ENCODE measurements at regions not wholly inside any gene's neighbourhood (a gene's known extent, or its start where the extent isn't known, plus 50 kb on each side); places are given as distances from the start of the nearest gene placed in this dataset.

DNA sequence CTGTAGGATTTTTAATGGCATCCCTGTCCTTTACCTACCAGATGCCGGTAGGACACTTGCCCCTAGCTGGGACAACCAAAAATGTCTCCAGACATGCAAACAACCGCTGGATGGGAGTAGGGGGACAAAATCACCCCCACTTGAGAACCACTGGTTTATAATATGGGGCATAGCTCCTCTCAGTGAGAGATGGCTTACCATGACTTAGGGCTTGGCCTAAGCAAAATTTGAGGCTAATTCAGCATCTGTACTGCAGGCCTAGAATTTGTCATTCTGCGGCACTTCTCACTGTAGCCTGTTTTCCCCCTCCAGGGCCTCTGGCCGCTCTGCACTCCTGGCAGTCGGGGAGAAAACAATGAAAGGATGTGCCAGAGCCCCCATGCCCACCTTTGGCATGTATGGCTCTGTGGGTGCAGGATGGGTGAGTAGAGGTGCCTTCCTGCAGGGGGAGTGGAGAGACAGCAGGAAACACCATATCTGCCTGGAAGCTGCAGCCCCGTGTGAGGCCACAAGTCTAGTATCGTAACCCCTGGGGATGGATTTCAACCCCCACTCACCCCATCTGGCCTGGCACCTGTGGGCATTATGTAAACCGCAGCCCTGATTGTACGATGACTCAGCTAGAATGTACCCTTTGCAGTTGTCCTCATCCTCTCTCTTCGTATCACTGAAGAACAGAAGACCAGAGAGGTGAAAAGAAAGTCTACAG is 268.1 kb downstream of the SOX9 start:
- peak; percentile 97 for DNase-seq (ENCODE audit: low read depth)

DNA sequence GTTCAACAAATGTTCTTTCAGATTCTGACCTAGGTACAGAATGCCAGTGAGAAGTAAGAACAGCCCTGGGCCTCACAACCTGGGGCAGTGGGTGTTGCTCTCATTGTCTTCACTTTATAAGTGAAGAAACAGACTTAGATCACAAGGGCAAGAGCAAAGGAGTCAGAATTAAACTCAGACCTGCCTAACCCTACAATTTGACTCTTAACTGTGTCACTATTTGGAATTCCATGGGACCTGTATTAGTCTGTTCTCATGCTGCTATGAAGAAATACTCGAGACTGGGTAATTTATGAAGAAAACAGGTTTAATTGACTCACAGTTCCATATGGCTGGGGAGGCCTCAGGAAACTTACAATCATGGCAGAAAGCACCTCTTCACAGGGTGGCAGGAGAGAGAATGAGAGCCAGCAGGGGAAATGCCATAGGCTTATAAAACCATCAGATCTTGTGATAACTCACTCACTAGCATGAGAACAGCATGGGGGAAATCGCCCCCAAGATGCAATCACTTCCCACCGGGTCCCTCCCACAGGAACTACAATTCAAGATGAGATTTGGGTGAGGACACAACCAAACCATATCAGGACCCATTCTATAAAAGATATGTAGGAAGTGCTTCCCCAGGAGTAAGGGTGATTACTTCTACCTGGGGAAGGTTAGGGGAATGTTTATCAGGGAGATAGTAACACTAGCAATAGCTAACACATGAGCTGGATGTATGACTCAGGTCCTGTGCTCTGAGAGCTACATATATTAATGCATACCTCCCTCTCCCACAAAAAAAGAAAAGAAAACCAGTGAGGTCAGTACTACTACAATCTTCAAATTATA is 270.1 kb downstream of the SOX9 start:
- DNase-seq (ENCODE audit: low read depth): peak; percentile 86

DNA sequence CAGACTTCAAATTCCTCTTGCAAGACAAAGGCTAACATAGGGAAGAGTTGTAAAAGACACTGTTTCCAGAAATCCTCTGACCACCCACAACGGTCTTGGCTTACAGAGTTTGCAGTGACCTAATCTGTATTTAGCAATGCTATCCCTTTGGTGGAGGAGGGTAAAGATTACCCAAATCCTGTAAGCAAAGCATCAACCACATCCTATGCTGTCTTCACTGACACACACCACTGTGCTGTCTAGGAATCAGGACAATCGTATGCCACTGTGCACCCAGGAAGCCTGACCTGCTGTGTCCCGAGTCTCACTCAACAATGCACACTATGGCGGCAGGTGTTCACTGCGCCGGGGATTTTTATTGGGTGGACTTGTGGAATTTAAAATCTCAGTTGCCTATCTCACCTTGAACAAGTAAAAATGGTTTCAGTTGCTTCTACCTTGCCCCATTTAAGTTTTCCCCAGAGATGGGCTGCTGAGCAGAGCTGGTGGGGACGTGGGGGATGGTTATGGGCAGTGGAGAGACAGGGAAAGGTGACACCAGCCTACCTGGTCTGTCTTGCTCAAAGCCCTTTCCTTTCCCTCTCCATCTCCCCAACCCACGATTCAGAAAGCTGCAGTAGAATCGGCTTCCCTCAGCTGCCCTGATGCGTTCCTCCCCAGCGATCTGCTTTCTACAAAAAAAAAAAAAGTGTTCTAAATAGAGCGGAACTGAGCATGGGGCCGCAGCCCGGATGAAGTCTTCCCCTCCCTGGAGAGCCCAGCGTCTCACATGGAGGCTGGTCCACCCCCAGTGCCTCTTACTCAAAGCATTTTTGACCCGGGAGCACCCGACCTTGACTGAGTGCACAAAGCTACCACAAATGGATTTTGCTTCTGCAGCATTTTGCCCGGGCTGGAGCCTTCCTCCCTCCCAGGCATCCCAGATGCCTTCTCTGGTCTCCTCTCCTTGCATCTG is 271.5 kb downstream of the SOX9 start:
- peak; percentile 86 for DNase-seq (ENCODE audit: low read depth)

DNA sequence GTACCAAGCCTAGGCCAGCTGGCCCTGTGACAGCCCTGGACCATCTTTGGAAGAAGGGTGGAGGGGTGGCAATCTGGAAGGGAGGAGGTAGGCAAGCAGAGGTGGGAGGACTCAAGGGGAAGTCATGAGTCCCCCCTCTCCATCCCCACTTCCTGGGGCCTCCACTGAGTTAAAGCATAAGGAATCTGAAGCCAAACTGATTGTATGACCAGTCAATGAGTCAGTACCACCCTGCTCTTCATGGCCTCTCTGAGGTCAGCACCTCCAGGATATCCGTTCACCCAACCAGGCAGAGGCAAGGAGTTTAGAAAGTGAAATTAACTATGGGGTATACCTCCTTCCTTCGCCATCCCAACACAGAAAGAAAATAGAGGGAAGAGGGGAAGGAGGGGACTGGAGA is 272.7 kb downstream of the SOX9 start:
- DNase-seq (ENCODE audit: low read depth): peak; percentile 96

DNA sequence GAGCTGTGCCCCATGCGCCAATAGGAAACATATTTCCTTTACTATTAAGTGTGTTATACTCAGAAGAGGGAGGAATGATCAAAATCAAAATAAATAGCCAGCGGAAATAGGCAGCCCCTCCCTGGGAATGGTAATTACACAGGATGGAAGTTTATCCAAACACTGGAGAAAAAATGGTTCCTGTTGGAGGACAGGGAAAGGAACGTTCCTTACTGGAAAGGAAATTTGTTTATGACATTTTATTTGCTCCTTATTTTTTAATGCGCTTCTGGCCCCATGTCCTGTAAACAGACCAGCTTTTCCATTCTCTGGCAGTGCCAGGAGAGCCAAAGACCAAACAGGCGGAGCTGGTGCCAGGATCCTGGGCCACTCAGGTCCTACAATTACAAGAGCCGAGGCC is 273.7 kb downstream of the SOX9 start:
- no peak for DNase-seq (ENCODE audit: low read depth)

DNA sequence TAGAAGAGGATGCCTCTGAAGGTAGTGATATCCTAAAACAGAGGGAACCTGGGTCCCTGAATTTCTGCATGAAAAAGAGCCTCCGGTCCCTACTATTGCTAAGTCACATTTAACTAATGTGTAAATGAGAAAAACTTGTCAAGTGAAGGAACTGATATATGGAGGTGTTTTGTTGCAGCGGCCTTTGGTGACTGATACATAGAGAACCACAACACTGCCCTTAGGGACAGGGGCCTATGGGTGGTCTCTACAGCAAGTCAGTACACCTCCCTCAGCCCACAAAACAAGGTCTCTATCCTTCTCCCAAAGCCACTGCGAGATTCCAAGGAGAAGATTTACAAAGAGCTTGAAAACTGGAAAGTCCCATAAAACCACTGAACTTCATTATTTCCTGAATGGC is 275.3 kb downstream of the SOX9 start:
- DNase-seq (ENCODE audit: low read depth): no peak

DNA sequence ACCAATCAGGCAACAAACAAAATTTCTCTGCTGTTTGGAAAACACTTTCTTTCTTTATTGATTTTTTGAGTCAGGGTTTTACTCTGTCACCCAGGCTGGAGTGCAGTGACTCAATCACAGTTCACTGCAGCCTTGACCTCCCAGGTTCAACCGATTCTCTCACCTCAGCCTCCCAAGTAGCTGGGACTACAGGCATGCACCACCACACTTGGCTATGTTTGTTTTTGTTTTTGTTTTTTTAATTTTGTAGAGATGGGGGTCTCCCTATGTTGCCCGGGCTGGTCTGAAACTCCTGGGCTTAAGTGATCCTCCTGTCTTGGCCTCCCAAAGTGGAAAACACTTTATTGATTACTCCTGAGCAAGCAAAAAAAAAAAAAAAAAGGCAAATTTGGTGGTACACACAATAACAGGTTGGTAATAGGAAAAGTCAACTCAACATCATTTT is 276.4 kb downstream of the SOX9 start:
- no peak for DNase-seq (ENCODE audit: low read depth)

DNA sequence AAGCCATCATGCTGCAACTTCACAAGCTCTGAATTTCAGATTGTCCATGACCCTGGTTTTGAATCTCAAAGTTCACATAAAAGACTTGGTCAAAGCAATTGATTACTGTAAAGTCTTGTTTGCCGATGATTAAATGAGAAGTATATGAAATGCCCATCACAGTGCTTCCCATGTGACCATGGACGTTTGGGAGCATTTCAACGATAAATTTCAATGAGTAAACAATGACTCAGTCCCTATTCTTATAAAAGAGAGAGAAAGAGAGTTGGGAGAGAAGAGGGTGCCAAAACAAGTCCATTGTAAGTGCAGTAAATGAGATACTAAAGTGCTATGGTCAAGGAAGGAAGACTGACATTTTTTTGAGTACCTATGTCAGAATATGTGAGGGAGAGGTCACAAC is 276.9 kb downstream of the SOX9 start:
- peak; percentile 68 for DNase-seq (ENCODE audit: low read depth)

DNA sequence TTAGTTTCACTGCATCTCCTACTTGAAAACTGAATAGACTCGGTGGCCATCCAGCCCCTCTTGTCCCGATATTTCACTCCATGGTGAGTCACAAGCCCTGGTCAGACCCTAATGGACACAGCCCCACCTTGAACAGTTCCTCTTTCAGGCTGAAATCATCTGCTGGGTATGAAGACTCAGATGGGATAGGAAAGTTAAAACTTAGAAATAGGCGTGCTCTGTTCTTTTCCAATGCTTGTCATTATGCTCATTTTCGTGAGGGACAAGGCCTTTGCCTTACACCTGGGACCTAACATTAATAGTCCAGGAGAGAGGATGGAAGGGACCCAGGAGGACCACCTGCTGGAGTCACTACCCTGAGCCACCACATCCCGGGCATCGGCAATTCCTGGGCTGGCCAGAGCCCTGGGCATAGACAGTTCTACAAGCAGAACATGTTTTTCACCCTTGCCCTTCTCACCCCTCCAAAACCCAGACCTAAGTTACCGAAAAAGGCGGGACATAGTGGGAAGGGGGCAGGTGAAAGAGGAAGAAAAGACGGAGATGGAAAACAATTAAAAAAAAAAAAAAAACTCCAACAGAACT is 278.3 kb downstream of the SOX9 start:
- DNase-seq (ENCODE audit: low read depth): no peak

DNA sequence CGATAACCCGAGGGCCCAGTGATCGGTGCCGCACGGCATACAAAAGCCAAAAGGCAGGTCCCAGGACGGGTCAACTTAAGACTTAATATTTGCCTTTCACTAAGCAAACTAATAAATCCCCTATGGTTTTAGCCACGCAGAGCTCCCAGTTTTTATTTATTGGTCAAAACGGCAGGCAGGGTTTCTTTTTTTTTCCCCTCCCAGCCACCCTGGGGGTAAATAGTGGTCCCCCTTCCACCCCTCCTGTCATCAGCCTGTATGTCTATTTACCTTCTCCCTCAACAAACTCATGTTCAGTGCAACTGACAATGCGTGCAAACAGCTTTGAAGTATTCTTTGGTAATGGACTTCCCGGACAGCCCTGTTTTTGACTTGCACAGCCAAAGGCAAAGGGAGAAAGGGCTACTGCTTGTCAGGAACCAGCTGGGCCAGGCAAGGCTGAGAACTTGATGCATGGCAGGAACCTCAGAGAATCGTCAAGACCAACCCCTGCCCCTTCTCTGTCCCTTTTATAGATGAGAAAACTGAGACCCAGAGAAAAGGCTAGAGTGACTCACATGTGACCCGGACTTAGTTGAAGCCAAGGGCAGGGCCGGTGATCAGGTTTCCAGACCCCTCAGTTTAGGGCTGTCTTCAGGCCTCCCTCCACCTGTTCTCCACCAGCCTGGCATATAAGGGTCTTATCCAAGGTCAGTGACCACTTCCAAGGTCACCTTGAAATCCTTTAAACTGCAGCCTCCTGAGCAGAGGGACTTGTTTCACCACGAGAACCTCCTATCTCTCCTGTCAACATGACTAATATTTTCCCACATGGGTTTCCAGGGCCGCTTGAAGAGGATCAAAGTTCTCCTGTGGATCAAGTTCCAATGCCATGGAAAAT is 279.0 kb downstream of the SOX9 start:
- DNase-seq (ENCODE audit: low read depth): no peak

DNA sequence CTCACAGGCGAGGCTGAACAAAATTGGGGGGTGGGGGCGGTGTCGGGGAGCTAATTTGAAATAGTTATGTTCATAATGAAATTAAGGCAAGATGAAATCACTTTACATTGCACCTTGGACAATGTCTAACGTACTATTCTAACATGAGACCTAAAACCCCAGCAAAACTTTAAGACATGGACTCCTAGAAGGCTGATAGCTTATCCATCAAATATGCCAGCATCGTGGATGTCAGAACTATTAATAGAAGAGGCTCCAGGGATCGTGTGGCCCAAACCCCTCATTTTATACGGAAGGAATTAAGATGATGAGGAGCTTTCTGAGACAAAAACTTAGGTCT is 279.6 kb downstream of the SOX9 start:
- DNase-seq (ENCODE audit: low read depth): no peak

DNA sequence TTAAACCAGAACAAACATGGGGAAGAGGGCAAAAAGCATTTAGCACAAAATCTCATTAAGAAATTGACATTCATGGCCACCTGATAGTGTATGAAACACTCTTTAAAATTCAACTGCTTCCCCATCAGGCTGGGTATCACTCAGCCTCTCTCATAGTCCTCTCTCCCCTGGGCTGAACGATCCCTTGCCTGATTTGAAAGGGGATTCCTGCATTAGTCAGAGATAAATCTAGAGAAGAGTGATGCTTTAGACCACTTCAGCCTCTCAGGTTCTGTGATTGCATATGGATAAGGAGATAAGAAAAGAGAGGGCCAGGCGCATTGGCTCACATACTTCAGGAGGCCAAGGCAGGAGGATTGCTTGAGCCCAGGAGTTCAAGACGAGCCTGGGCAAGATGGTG is 280.0 kb downstream of the SOX9 start:
- DNase-seq (ENCODE audit: low read depth): no peak

DNA sequence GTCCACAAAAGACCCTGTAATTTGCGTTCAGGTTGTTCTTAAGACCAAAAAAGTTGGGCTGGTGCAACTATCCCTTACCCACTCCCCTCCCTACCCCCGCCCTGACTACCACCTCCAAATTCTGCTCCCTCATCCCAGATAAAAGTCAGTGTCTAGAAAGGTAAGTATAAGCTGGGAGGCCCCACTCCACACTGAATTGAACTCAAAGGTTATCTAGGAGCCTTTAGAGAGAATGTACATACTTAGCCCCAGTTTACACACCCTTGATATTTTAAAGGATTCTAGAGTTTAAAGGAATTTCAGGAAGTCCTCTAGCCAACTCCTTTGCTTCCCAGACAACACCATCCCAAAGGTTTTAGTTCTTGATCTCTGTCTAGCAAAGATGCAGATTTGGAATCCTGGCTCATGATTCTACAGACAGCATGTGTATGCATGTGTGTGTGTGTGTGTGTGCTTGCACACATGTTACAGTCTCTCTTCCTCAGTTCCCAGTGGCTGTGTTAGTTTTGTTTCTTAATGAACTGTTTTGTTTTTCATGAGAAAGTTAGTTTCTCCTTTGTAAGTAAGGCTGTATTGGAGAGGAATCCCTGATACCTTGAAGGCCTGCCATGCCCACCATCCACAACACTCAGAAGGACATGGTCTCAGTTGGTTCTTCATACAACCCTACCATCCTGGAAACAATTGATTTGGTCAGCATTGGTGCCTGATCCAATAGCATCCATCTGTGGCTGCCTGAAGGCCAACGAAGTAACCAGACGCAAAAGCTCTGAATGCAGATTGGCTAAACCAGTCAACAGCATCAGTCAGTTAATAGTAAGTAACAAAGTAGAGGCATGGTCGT is 281.3 kb downstream of the SOX9 start:
- no peak for DNase-seq (ENCODE audit: low read depth)

DNA sequence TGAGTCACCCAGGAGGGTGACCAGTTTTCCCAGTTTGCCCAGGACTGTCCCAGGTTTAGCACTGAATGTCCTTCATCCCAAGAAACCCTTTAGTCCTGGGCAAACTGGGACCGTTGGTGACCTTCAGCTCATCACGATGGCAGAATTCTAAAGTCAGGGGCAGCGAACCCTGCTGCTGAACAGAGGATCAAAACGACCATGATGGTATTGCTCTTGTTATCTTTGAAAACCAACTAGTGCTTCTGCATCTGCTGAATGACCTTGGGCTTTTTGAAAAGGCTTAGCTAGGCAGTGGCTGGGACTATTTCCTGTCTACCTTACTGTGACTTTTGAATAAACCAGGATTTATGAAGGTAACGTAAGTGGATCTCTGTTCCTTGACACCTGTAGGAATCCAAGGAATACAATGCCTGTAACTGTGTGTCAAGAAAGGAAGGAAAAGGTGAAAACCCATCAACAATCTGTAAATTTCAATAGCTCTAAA is 281.9 kb downstream of the SOX9 start:
- DNase-seq (ENCODE audit: low read depth): no peak

DNA sequence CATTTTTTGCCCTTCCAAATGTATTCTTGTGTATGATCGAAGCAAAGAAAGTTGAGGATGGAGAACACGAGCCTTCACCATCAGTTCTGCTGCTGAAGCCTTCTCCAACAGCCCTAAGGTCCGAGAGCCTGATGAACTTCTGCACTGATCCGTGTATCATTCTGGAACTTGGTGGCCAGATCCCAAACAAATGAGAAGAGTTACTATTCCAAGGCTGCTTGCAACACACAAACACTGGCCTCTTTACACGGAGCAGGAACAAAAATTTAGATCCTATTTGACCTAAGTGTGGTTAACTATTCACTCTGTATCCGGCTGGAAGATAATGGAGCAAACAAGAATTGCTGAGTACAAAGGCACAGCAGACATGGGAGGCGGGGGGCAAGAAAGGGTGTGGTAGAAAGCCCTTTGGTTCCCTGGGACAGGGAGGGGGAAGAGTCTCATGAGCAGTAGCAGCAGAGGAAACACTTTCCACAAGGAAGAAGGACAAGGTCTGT is 282.9 kb downstream of the SOX9 start:
- DNase-seq (ENCODE audit: low read depth): no peak

DNA sequence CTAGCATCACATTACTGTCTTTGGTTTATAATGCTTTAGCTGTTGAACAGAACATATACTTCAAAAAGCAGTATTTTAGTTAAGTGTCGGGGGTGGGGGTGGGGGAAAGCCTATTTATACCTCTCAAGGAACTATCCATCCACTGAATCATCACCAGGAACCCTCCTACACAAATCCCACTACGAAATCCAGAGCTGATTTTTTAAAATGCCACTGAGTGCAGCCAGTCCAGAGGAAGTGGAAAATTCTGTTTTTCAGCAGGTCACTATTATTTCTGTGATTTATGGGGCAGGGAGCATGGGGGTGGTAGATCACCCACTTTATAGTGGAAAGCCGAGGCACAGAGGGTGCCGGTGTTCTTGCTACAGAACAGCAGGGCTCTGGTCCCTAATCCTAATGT is 284.1 kb downstream of the SOX9 start:
- peak; percentile 70 for DNase-seq (ENCODE audit: low read depth)

DNA sequence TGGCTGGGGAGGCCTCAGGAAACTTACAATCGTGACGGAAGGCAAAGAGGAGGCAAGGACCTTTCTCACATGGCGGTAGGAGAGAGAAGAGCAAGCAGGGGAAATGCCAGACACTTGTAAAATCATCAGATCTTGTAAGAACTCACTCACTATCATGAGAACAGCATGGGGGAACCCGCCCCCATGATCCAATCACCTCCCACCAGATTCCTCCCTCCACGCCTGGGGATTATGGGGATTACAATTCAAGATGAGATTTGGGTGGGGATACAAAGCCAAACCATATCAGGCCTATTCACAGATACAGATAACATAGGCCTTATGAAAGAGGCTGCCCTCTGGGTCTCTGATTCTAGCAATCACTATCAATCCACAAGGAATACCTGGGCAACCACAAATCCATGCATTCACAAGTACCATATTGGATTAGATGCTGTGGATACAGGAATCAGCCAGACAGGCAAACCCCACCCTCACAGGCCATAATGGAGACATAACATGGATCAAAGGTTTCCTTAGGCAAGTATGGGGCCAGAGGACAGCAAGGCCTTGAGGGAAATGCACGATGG is 284.9 kb downstream of the SOX9 start:
- DNase-seq (ENCODE audit: low read depth): no peak

DNA sequence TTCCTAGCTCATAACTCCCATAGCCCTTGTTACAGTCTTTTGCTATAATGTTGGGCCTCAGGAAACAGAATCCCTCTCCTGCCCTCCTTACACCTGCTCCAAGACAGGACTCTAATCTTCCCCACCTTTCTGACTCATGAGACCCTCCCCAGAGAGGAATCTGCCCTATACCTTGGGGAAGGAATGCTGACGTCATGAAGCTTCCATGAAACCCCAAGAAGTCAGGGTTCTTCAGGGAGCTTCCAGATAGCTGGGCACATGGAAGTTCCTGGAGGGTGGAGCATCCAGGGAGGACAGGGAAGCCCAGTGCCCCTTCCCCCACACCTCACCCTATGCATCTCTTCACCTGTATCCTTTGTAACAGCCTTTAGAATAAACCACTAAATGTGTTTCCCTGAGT is 285.7 kb downstream of the SOX9 start:
- no peak for DNase-seq (ENCODE audit: low read depth)

DNA sequence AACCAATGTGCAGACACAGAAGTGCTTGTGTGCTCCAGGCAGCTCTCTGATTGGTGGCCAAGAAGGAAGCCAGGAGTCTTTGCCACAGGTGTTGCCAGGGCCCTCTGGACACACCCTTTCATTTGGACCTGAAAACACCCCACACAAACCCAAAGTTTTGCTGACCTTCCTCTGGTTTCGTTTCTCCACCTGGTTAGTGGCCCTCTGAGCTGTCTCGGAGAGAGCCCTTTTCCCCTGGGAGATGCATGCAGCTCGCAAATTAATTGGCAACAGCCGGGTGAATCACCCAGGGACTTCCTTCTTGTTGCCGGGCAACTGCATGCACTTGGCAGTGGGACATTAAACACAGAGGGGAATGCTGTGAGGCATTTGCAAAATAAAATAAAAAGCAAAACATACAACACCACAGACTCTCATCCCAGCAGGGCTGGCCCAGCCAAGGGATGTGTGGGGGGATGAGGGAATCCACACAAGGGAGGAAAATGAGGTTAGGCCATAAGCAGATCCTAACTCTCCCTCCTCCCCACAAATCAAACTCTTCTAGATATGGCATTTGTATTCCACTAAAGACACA is 286.6 kb downstream of the SOX9 start:
- DNase-seq (ENCODE audit: low read depth): peak; percentile 100
